Activated CD8-positive, alpha-beta memory T cell treated with anti-CD3 and anti-CD28 coated beads for 48 hours (primary cell): ENCODE measurements at regions not wholly inside any gene's neighbourhood (a gene's known extent, or its start where the extent isn't known, plus 50 kb on each side); places are given as distances from the start of the nearest gene placed in this dataset.
"Not testable (repeated sequence)": the region's sequence is repeated elsewhere in the genome, so short reads cannot be mapped to it uniquely, and the experiment has no call there.

Experiments used
- DNase-seq, 3 experiments: peaks; one replicate each; pipeline ENCODE4 v3.0.0-alpha.2; 2020; ENCODE audit warnings: low read depth in 2 of 3, low spot score in 2 of 3

- no peak for DNase-seq
Measured at GRCh38 chr10:130345728-130346127, 209.5 kb downstream of the GLRX3 start.

DNA sequence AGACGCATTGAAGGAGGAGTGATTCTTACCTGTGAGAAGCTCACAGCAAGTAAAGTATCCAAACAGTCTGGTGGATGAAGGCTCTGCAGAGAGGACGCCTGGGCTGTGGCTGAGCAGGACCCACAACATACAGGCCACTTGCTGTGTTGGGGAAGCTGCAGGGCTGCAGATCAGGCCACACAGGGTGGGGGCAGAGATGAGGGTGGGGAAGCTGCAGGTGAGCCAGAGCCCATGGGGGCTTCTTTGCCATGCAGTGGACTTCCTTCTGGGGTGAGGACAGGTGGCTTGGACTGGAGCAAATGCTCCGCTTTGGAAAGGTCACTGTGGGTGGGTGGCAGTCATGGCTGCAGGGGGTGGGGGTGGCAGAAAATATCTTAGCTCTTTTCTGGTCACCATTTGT is 214.8 kb downstream of the GLRX3 start:
- no peak for DNase-seq

- DNase-seq, result no peak
Measured at GRCh38 chr10:130351466-130352290, 215.5 kb downstream of the GLRX3 start.

DNA sequence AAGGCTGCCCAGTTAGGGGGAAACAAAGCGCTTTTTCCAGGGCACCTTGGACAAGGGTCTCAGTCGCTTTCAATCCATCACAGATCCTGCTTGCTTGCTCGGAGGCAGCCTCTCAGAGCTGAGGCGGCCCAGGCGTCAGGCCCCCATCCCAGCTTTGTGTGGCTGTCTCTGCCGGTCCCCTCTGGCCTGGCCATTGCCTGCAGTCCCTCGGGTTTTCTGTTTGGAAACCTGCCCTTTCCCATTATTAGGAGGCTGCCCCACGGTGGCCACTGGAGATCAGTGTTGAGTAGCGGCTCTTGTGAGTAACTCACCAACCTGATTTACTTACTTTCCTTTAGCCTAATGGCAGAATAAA is 216.1 kb downstream of the GLRX3 start:
- no peak for DNase-seq

GRCh38 chr10:130353928-130354572 is 217.9 kb downstream of the GLRX3 start:
- no peak for DNase-seq

DNA sequence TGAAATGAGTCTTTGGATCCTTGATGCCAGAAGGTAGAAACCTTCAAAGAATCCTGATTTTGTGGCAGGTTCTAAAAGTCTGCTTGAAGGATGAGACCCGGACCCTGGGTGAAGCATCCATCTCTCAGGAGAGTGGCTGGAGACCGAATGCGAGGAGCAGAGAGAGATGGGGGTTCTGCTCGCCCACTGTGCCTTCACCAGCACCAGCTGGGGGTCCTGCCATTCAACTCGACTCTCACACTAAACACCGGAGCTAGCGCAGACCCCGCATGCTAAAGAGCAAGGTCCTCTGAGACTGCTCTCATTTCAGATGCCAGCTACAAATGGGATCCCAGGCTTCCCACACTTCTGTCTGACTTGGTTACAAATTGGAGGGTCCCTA is 218.4 kb downstream of the GLRX3 start:
- DNase-seq, result no peak

- no peak for DNase-seq
Measured at GRCh38 chr10:130354976-130355795, 219.0 kb downstream of the GLRX3 start.

DNA sequence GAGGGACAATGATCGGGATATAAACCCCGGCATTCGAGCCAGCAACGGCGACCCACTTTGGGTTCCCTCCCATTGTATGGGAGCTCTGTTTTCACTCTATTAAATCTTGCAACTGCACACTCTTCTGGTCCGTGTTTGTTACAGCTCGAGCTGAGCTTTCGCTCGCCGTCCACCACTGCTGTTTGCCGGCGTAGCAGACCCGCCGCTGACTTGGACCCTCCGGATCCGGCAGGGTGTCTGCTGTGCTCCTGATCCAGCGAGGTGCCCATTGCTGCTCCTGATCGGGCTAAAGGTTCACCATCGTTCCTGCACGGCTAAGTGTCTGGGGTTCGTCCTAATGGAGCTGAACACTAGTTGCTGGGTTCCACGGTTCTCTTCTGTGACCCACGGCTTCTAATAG is 220.2 kb downstream of the GLRX3 start:
- not testable (repeated sequence) for DNase-seq

DNA sequence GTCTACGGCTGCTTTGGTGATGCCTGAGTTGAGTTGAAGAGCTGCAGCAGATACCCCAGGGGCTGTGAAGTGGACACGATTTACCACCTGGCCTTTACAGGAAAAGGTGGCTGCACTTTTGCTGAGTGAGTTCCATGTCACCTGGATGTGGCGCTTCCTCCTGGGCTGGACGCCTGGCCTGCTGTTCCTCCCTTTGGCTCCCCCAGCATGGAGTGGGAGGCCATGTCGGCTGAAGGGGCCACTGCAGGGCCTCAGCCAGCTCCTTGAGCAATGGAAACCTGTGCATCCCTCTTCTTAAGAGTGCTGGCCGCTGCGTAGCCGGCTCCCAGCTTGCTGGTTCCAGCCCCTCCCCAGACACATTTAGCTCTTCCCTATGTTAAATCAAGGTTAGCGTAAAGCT is 221.0 kb downstream of the GLRX3 start:
- no peak for DNase-seq

GRCh38 chr10:130357951-130358350 is 221.8 kb downstream of the GLRX3 start:
- DNase-seq, result no peak

GRCh38 chr10:130358981-130359650 is 222.9 kb downstream of the GLRX3 start:
- no peak for DNase-seq

DNA sequence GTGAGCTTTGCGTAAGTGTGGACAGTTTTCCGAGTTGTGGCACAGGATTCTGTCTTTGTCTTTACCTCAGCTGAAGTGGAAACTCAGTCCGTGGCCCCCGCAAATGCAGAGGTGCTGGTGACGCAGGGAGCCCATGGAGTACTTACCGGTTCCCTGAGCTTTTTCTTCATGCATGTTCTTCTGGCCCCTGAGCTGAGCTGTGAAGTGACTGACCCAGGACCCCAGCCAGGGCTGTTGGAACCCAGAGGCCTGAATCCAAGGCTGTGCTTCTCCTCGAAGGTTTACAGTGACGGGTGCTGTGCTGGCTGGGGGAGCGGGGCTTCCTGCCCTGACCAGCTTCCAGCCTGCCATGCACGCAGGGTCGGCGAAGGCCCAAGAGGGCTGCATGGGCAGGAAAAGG is 223.5 kb downstream of the GLRX3 start:
- no peak for DNase-seq

- no peak for DNase-seq
Measured at GRCh38 chr10:130360826-130361311, 224.7 kb downstream of the GLRX3 start.

GRCh38 chr10:130361351-130362105 is 225.3 kb downstream of the GLRX3 start:
- no peak for DNase-seq

- DNase-seq, result no peak
Measured at GRCh38 chr10:130362308-130362761, 226.1 kb downstream of the GLRX3 start.

DNA sequence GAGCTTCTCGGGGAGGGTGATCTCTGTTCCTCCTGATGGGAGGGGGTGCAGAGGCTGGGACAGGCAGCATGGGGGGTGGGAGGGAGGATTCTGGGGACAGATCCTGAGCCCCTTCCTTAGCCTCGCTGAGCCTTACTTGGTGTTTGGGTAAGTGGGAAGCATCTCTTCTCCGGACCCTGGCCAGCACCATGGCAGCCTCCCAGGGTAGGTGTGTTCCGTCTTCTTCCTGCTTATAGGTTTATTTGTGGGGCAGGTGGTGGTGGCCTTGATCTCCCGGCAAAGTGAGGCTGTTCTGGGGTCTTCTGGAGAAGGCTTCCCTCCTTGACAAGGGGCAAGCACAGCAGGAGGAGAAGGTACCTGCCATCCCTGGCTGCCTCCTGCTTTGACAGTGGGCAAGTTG is 226.9 kb downstream of the GLRX3 start:
- DNase-seq, result no peak

GRCh38 chr10:130363899-130364445 is 227.8 kb downstream of the GLRX3 start:
- no peak for DNase-seq

GRCh38 chr10:130364631-130365411 is 228.6 kb downstream of the GLRX3 start:
- DNase-seq, result no peak
